ENCODE measurements at regions not wholly inside any gene's neighbourhood (a gene's known extent, or its start where the extent isn't known, plus 50 kb on each side); places are given as distances from the start of the nearest gene placed in this dataset.

DNA sequence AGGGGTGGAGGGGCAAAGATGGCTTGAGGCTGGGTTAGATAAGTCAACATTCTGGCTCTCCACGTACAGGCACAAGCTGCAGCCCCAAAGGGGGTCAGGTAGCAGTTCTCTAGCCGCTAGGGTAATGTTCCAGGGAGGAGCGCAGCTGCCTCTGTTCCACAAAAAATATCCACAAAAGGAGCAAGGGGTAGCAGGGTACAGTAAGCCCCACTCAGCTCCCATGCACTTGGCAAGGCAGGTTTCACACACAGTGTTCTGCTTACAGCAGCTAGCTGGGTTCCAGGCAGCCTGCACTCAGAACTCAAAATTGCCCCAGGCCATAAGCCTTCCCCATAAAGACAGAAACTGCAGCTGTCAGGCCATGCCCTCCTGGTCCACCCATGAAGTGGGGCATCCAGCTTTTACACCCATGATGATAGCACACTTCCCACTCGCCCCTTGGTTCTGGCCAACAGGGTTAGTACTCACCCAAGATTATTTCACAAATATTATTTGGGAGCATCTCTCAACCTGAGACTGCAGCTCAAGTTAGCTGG, 130.0 kb downstream of the CYSLTR2 start:
- TF ChIP-seq, protein P1, sequence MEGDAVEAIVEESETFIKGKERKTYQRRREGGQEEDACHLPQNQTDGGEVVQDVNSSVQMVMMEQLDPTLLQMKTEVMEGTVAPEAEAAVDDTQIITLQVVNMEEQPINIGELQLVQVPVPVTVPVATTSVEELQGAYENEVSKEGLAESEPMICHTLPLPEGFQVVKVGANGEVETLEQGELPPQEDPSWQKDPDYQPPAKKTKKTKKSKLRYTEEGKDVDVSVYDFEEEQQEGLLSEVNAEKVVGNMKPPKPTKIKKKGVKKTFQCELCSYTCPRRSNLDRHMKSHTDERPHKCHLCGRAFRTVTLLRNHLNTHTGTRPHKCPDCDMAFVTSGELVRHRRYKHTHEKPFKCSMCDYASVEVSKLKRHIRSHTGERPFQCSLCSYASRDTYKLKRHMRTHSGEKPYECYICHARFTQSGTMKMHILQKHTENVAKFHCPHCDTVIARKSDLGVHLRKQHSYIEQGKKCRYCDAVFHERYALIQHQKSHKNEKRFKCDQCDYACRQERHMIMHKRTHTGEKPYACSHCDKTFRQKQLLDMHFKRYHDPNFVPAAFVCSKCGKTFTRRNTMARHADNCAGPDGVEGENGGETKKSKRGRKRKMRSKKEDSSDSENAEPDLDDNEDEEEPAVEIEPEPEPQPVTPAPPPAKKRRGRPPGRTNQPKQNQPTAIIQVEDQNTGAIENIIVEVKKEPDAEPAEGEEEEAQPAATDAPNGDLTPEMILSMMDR (IDR thresholded peaks at IDR 0.05; ENCODE audit: low read depth, low read length) = no peak
- DNase-seq (ENCODE audit: low read depth, low spot score) = no peak
- in situ Hi-C loops (cut with HindIII; ENCODE audit: low sequenced_read_pairs) = no loop called here

DNA sequence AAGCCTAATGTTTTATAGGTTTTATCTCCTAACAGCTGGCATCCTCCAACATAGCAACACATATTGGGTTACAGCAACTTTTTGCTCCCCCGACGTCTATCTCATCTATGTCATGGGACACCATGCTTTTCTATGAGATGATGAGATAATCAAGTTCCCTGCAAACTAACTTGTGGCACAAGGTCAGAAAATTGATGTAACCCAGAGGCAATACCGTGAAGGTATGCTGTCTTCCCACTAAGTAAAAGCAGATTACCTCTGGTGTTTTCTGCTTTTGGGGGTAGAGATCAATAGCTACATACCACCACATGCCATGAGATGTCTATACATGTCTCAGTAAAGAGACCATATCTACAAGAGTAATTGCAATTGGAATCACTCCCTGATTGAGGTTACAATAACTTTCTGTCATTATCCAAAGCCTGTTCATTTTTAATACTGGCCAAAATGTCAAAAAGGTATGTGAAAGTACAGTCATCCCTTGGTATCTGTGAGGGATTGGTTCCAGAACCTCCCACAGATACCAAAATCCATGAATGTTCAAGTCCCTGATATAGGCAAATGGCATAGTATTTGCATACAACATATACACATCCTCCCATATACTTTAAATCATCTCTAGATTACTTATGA, 131.3 kb downstream of the CYSLTR2 start:
- DNase-seq (ENCODE audit: low read depth, low spot score) = no peak
- in situ Hi-C loops (cut with HindIII; ENCODE audit: low sequenced_read_pairs) = no loop called here
- TF ChIP-seq, protein P1 (IDR thresholded peaks at IDR 0.05; ENCODE audit: low read depth, low read length) = no peak
- no peak overlapping the region for H3K4me3 ChIP-seq (ENCODE audit: low read depth, low read length)

More for the DNA sequence above, 130.0 kb downstream of the CYSLTR2 start:
- H3K4me3 ChIP-seq (ENCODE audit: low read depth, low read length) = no peak overlapping the region

DNA sequence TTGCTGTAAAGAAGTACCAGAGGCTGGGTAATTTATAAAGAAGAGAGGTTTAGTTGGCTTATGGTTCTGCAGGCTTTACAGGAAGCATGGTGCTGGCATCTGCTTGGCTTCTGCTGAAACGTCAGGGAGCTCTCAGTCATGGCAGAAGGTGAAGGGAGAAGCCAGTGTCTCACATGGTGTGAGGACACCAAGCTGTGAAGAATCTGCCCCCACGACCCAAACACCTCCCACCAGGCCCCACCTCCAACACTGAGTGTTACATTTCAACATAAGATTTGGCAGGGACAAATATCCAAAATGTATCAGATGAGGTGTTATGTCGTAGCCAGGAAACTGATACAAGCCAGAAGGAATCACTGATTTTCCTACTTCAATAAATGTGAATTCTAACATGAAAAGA, 136.5 kb downstream of the CYSLTR2 start:
- no peak for DNase-seq (ENCODE audit: low read depth, low spot score)
- in situ Hi-C loops (cut with HindIII; ENCODE audit: low sequenced_read_pairs) = no loop called here
- no peak overlapping the region for H3K4me3 ChIP-seq (ENCODE audit: low read depth, low read length)
- TF ChIP-seq, protein P1 (IDR thresholded peaks at IDR 0.05; ENCODE audit: low read depth, low read length) = no peak

DNA sequence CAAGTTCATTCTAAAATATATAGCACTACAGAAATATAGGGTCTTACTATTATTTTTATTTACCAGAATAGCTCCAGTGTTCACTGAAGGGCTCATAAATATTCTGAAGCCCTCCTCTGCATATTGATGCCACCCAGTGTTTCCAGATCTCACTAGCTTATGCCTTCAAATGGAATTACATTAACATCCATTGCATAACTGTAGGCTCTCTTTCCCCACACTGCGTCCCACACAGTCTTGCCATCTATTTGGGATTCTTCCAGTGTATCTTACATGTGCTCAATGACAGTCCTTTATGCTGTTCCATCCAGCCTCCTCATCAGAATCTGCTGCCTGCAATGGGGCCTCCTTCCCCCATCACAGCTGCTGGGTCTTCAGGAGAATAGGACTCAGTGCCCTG, 137.2 kb downstream of the CYSLTR2 start:
- in situ Hi-C loops (cut with HindIII; ENCODE audit: low sequenced_read_pairs) = no loop called here
- TF ChIP-seq, protein P1 (IDR thresholded peaks at IDR 0.05; ENCODE audit: low read depth, low read length) = no peak
- no peak overlapping the region for H3K4me3 ChIP-seq (ENCODE audit: low read depth, low read length)
- no peak for DNase-seq (ENCODE audit: low read depth, low spot score)

DNA sequence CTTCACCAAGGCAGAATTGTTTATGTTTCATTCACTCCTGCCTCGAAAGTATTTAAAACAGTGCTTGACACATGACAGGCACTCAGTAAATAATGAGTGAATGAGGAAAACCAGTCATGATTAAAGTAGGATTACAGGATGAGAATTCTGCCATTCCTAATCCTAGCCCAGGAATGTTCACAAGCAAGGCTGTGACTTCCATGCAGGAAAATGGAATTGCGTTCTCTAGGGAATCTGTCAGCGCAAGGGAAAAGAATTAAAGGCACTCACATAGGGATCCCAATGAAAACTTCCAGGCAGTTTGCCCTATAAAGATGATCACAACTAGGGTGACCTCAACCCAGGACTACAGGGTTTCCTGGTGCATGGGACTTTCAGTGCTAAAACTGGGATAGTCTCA, 143.4 kb downstream of the CYSLTR2 start:
- in situ Hi-C loops (cut with HindIII; ENCODE audit: low sequenced_read_pairs) = no loop called here
- DNase-seq (ENCODE audit: low read depth, low spot score) = no peak
- no peak overlapping the region for H3K4me3 ChIP-seq (ENCODE audit: low read depth, low read length)
- TF ChIP-seq, protein P1 (IDR thresholded peaks at IDR 0.05; ENCODE audit: low read depth, low read length) = no peak

DNA sequence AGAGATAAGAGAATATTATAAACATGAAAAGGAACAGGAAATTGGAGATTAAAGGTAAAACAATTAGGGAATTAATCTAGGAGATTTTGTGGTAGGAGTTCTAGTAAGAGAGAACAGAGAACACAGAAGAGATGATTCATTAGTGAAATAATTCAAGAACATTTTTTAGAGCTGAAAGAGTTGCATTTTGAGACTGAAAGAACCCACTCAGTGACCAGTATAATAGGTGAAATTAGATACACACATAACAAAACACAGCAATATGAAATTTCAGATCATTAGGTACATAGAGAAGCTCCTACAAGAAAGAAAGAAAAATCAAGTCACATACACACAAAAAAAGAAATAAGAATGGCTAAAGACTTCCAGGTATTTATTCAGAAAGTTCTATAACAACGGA, 144.0 kb downstream of the CYSLTR2 start:
- in situ Hi-C loops (cut with HindIII; ENCODE audit: low sequenced_read_pairs) = no loop called here
- H3K4me3 ChIP-seq (ENCODE audit: low read depth, low read length) = no peak overlapping the region
- TF ChIP-seq, protein P1 (IDR thresholded peaks at IDR 0.05; ENCODE audit: low read depth, low read length) = no peak
- no peak for DNase-seq (ENCODE audit: low read depth, low spot score)

All from astrocyte of the spinal cord (primary cell).